IMR-90 (cell line): ENCODE measurements at regions not wholly inside any gene's neighbourhood (a gene's known extent, or its start where the extent isn't known, plus 50 kb on each side); places are given as distances from the start of the nearest gene placed in this dataset.

Experiments used
- ATAC-seq: fragments of 200-7000 bp; cut with Tn5 transposase; 2 replicates; pipeline ENCODE4 v1.9.1; 2020; ENCODE audit warnings: low read depth, mild to moderate bottlenecking, moderate library complexity
- BruUV-seq: library from RNA; stranded (reverse); fragments of 400-500 nt; replicated peaks from 2 replicates; lab custom pipeline; 2021; lab: Mats Ljungman, UMichigan
- CTCF ChIA-PET: fragments of 300-600 bp; formaldehyde crosslinking; extraction: SDS; loops from one replicate; lab custom pipeline; 2021; ENCODE audit warnings: antibody characterized with exemption; lab: Yijun Ruan, JAX
- POLR2A ChIA-PET: fragments of 300-600 bp; sonication (Branson Sonifier 250); formaldehyde crosslinking; loops from one replicate; lab custom pipeline; 2022; ENCODE audit warnings: antibody characterized with exemption; ENCODE audit not compliant: unreplicated experiment; lab: Charles Lee
- DNase-seq: peaks from one replicate; pipeline ENCODE4 v3.0.0; 2013
- H2AFZ ChIP-seq: replicated peaks from 2 replicates; pipeline ENCODE3; 2013; ENCODE audit warnings: low read length, mild to moderate bottlenecking; ENCODE audit not compliant: poor library complexity
- H2AK5ac ChIP-seq: 2 replicates; pipeline ENCODE4 v1.6.1; 2013; ENCODE audit warnings: low read depth, low read length, inconsistent platforms
- H2AK9ac ChIP-seq: replicated peaks from 2 replicates; pipeline ENCODE3; 2013; ENCODE audit warnings: mild to moderate bottlenecking, low read depth, low read length, moderate library complexity; ENCODE audit not compliant: poor library complexity
- H2BK120ac ChIP-seq: 2 replicates; pipeline ENCODE4 v1.6.1; 2013; ENCODE audit warnings: low read depth, low read length, inconsistent platforms
- H2BK15ac ChIP-seq: 3 replicates; pipeline ENCODE4 v1.6.1; 2013; ENCODE audit warnings: low read depth, low read length, inconsistent platforms
- H2BK20ac ChIP-seq: 2 replicates; pipeline ENCODE4 v1.6.1; 2013; ENCODE audit warnings: low read depth, mild to moderate bottlenecking, inconsistent platforms, low read length, moderate library complexity
- H2BK5ac ChIP-seq: 2 replicates; pipeline ENCODE4 v1.6.1; 2013; ENCODE audit warnings: mild to moderate bottlenecking, low read depth, low read length, inconsistent platforms; ENCODE audit not compliant: poor library complexity, severe bottlenecking
- H3K14ac ChIP-seq: replicated peaks from 2 replicates; pipeline ENCODE4 v1.6.1; 2013; ENCODE audit warnings: low read depth, low read length, inconsistent platforms
- H3K18ac ChIP-seq: 2 replicates; pipeline ENCODE4 v1.6.1; 2013; ENCODE audit warnings: low read depth, low read length, control low read depth
- H3K23ac ChIP-seq: 2 replicates; pipeline ENCODE4 v1.6.1; 2013; ENCODE audit warnings: low read depth, low read length, inconsistent platforms
- H3K27ac ChIP-seq: 2 replicates; pipeline ENCODE4 v1.5.1; 2013; ENCODE audit warnings: mild to moderate bottlenecking, control low read depth, low read length; ENCODE audit not compliant: insufficient read depth
- H3K27me3 ChIP-seq: 2 replicates; pipeline ENCODE4 v1.6.1; 2013; ENCODE audit warnings: low read length; ENCODE audit not compliant: control insufficient read depth, insufficient read depth
- H3K36me3 ChIP-seq: 2 replicates; pipeline ENCODE4 v1.6.1; 2013; ENCODE audit warnings: low read length, mixed read lengths; ENCODE audit not compliant: control insufficient read depth, insufficient read depth
- H3K4ac ChIP-seq: 2 replicates; pipeline ENCODE4 v1.6.1; 2013; ENCODE audit warnings: low read depth, low read length, inconsistent platforms
- H3K4me1 ChIP-seq: 2 replicates; pipeline ENCODE4 v1.6.1; 2013; ENCODE audit warnings: low read length, mixed read lengths; ENCODE audit not compliant: control insufficient read depth, insufficient read depth
- H3K4me2 ChIP-seq: 2 replicates; pipeline ENCODE4 v1.6.1; 2013; ENCODE audit warnings: low read depth, mild to moderate bottlenecking, control low read depth, low read length, moderate library complexity
- H3K4me3 ChIP-seq: 2 replicates; pipeline ENCODE4 v1.5.1; 2013; ENCODE audit warnings: low read depth, mild to moderate bottlenecking, control low read depth, low read length, moderate library complexity; ENCODE audit not compliant: insufficient read depth
- H3K56ac ChIP-seq: 2 replicates; pipeline ENCODE4 v1.6.1; 2013; ENCODE audit warnings: low read length, inconsistent platforms; ENCODE audit not compliant: insufficient read depth; ENCODE audit errors: extremely low read depth
- H3K79me1 ChIP-seq, 2 experiments: 2 replicates each; pipeline ENCODE4 v1.6.1; 2013; ENCODE audit warnings: low read length in 2 of 2, inconsistent platforms in 1 of 2, low read depth in 1 of 2
- H3K9ac ChIP-seq: 2 replicates; pipeline ENCODE4 v1.6.1; 2013; ENCODE audit warnings: low read depth, low read length, control low read depth
- H3K9me1 ChIP-seq: 2 replicates; pipeline ENCODE4 v1.6.1; 2013; ENCODE audit warnings: low read length, inconsistent platforms; ENCODE audit not compliant: insufficient read depth
- H3K9me3 ChIP-seq: 2 replicates; pipeline ENCODE4 v1.6.1; 2013; ENCODE audit warnings: low read length; ENCODE audit not compliant: control insufficient read depth, insufficient read depth
- H4K20me1 ChIP-seq: 2 replicates; pipeline ENCODE4 v1.6.1; 2013; ENCODE audit warnings: low read length, inconsistent platforms; ENCODE audit not compliant: insufficient read depth
- H4K5ac ChIP-seq: 2 replicates; pipeline ENCODE4 v1.6.1; 2013; ENCODE audit warnings: mild to moderate bottlenecking, low read depth, low read length, control low read depth
- H4K8ac ChIP-seq, 2 experiments: 2 replicates each; pipeline ENCODE4 v1.6.1; 2013; ENCODE audit warnings: low read depth in 2 of 2, low read length in 2 of 2, control low read depth in 1 of 2, inconsistent platforms in 1 of 2
- H4K91ac ChIP-seq: 2 replicates; pipeline ENCODE4 v1.6.1; 2013; ENCODE audit warnings: low read depth, low read length, inconsistent platforms; ENCODE audit not compliant: insufficient read depth
- BHLHE40 ChIP-seq: fragments of 150-350 bp; IDR thresholded peaks from 2 replicates; pipeline ENCODE4 v1.6.1; 2016; ENCODE audit warnings: mild to moderate bottlenecking, low read depth, low read length
- CHD1 ChIP-seq: IDR thresholded peaks from 2 replicates; pipeline ENCODE4 v1.6.1; 2012; ENCODE audit warnings: low read depth, low read length, improper control_type of control experiment
- ELK1 ChIP-seq: fragments of 150-350 bp; IDR thresholded peaks from 2 replicates; pipeline ENCODE4 v1.6.1; 2016; ENCODE audit warnings: low read depth, mild to moderate bottlenecking, low read length, moderate library complexity, borderline replicate concordance
- MAFK ChIP-seq: IDR thresholded peaks from 2 replicates; pipeline ENCODE4 v1.6.1; 2012; ENCODE audit warnings: low read depth, low read length, improper control_type of control experiment
- MAZ ChIP-seq: IDR thresholded peaks from 2 replicates; pipeline ENCODE4 v1.6.1; 2012; ENCODE audit warnings: low read depth, mild to moderate bottlenecking, low read length, improper control_type of control experiment, moderate library complexity, borderline replicate concordance
- MXI1 ChIP-seq: IDR thresholded peaks from 2 replicates; pipeline ENCODE4 v1.6.1; 2012; ENCODE audit warnings: low read depth, mild to moderate bottlenecking, low read length, moderate library complexity, borderline replicate concordance
- NFE2L2 ChIP-seq: fragments of 150-350 bp; IDR thresholded peaks from 2 replicates; pipeline ENCODE4 v1.6.1; 2016; ENCODE audit warnings: low read depth, mild to moderate bottlenecking, low read length
- RAD21 ChIP-seq: IDR thresholded peaks from 2 replicates; pipeline ENCODE4 v1.6.1; 2012; ENCODE audit warnings: low read length, improper control_type of control experiment
- RCOR1 ChIP-seq: IDR thresholded peaks from 2 replicates; pipeline ENCODE4 v1.6.1; 2012; ENCODE audit warnings: mild to moderate bottlenecking, low read length, improper control_type of control experiment; ENCODE audit not compliant: insufficient replicate concordance
- SMC3 ChIP-seq: fragments of 150-350 bp; IDR thresholded peaks from 2 replicates; pipeline ENCODE4 v1.6.1; 2016; ENCODE audit warnings: low read depth, mild to moderate bottlenecking, antibody characterized with exemption, low read length, moderate library complexity
- whole genome bisulfite sequencing, 2 experiments: methylation state at CpG; one replicate each; pipeline versions ENCODE4 v1.1.5 to v1.1.7; 2013; ENCODE audit warnings: missing lambda C conversion rate in 2 of 2; ENCODE audit not compliant: insufficient read length in 1 of 2; ENCODE audit errors: extremely low coverage in 2 of 2; 5-methylcytosine and 5-hydroxymethylcytosine counted together
- dilution Hi-C: fragments of 300-500 bp; cut with HindIII; formaldehyde crosslinking; loops from one replicate; pipeline ENCODE4 v1.14.3; 2018; ENCODE audit warnings: low sequenced_read_pairs; ENCODE audit not compliant: unreplicated experiment
- in situ Hi-C: fragments of 300-500 bp; cut with MboI; formaldehyde crosslinking; loops from 3 replicates; pipeline ENCODE4 v1.14.3; 2019; ENCODE audit warnings: low sequenced_read_pairs, inconsistent platforms, mixed read lengths
- intact Hi-C: fragments of 100-400 bp; cut with micrococcal nuclease; formaldehyde crosslinking; loops from 2 replicates; pipeline ENCODE4 v1.10.0; 2022

GRCh38 chr2:104673225-104673624 is 180.7 kb upstream of the POU3F3 start:
- Histone ChIP-seq H2AFZ (no peak overlapping the region), H2BK20ac (no peak overlapping the region), H3K4me1 (no peaks in the 10 kb centered on the region), H2AK5ac (no peak overlapping the region), H3K27ac (no peak overlapping the region), H4K20me1 (no peaks in the 10 kb centered on the region), H3K9me3 (peaks cover 8% of the 10 kb centered on the region; the same call in 1 of the 2 replicates), H3K9ac (no peak overlapping the region), H3K4me2 (no peak overlapping the region), H3K36me3 (no peaks in the 10 kb centered on the region), H3K14ac (no peak overlapping the region), H3K23ac (no peak overlapping the region), H3K79me1 (no peaks in the 10 kb centered on the region), H2BK120ac (no peak overlapping the region), H3K9me1 (no peaks in the 10 kb centered on the region), H2BK15ac (no peak overlapping the region), H3K4ac (no peak overlapping the region), H3K56ac (no peak overlapping the region), H2AK9ac (no peak overlapping the region), H4K8ac (no peak overlapping the region), H3K4me3 (no peak overlapping the region), H2BK5ac (no peak overlapping the region), H3K18ac (no peak overlapping the region), H4K5ac (no peak overlapping the region), H3K27me3 (no peaks in the 10 kb centered on the region), H4K91ac (no peak overlapping the region)
- ChIA-PET CTCF (no interaction called here), POLR2A (no interaction called here)
- DNase-seq (no peak), ATAC-seq (no peak)
- in situ Hi-C loops (no loop called here), intact Hi-C loops (no loop called here), dilution Hi-C loops (no loop called here)
- no peak for TF ChIP-seq NFE2L2
- no peak for TF ChIP-seq SMC3
- TF ChIP-seq MXI1: no peak
- no peak for TF ChIP-seq RAD21
- TF ChIP-seq BHLHE40: no peak
- no peak for TF ChIP-seq MAZ
- no peak for TF ChIP-seq MAFK
- no peak for TF ChIP-seq CHD1
- no peak for TF ChIP-seq RCOR1
- no peak for TF ChIP-seq ELK1
- no TSS peak for BruUV-seq
- 75% methylated on average over 1 of the region's 6 CpGs; no CpG with 5 or more reads in 1 of the 2 experiments for WGBS, 2 experiments
